PC-9 (cell line): ENCODE measurements at regions not wholly inside any gene's neighbourhood (a gene's known extent, or its start where the extent isn't known, plus 50 kb on each side); places are given as distances from the start of the nearest gene placed in this dataset.

Experiments used
- BruUV-seq: library from RNA; stranded (reverse); fragments of 400-500 nt; replicated peaks from 2 replicates; lab custom pipeline; 2021; lab: Mats Ljungman, UMichigan
- CTCF ChIA-PET: fragments of 300-600 bp; sonication (Branson Sonifier 250); formaldehyde crosslinking; loops from one replicate; lab custom pipeline; 2022; ENCODE audit warnings: antibody characterized with exemption; lab: Charles Lee
- POLR2A ChIA-PET: fragments of 300-600 bp; sonication (Branson Sonifier 250); formaldehyde crosslinking; loops from one replicate; lab custom pipeline; 2022; ENCODE audit warnings: antibody characterized with exemption; ENCODE audit not compliant: unreplicated experiment; lab: Charles Lee
- DNase-seq, 2 experiments: peaks; one replicate each; pipeline versions ENCODE4 v3.0.0 to v3.0.0-alpha.2; 2015 to 2022; ENCODE audit warnings: mixed read lengths in 1 of 2
- H2AFZ ChIP-seq: fragments of 200-600 bp; sonication (generic); 2 replicates; pipeline ENCODE4 v1.8.1; 2017; ENCODE audit warnings: antibody characterized with exemption
- H3F3A ChIP-seq: fragments of 200-600 bp; sonication (generic); 2 replicates; pipeline ENCODE4 v1.8.1; 2017; ENCODE audit warnings: antibody characterized with exemption, mild to moderate bottlenecking, low read depth; ENCODE audit not compliant: insufficient read depth
- H3K27ac ChIP-seq: fragments of 200-600 bp; sonication (generic); 2 replicates; pipeline ENCODE4 v1.6.1; 2016; ENCODE audit warnings: mixed run types
- H3K27me3 ChIP-seq: fragments of 200-600 bp; sonication (generic); 2 replicates; pipeline ENCODE4 v1.6.1; 2016; ENCODE audit warnings: low read depth, mixed run types; ENCODE audit not compliant: insufficient read depth
- H3K36me3 ChIP-seq: fragments of 200-600 bp; sonication (generic); 2 replicates; pipeline ENCODE4 v1.6.1; 2016; ENCODE audit warnings: low read depth, mixed run types
- H3K4me1 ChIP-seq: fragments of 200-600 bp; sonication (generic); replicated peaks from 2 replicates; pipeline ENCODE4 v1.6.1; 2016; ENCODE audit warnings: mixed run types; ENCODE audit not compliant: insufficient read depth
- H3K4me2 ChIP-seq: fragments of 200-600 bp; sonication (generic); 2 replicates; pipeline ENCODE4 v1.6.1; 2017; ENCODE audit warnings: mixed run types
- H3K4me3 ChIP-seq: fragments of 200-600 bp; sonication (generic); 2 replicates; pipeline ENCODE4 v1.6.1; 2016; ENCODE audit warnings: mixed run types
- H3K79me2 ChIP-seq: fragments of 200-600 bp; sonication (generic); 2 replicates; pipeline ENCODE4 v1.6.1; 2017; ENCODE audit warnings: low read depth, mixed run types
- H3K9me2 ChIP-seq: fragments of 200-600 bp; sonication (generic); 2 replicates; pipeline ENCODE4 v1.8.1; 2017; ENCODE audit warnings: mild to moderate bottlenecking; ENCODE audit not compliant: insufficient read depth
- H3K9me3 ChIP-seq: fragments of 200-600 bp; sonication (generic); 2 replicates; pipeline ENCODE4 v1.8.1; 2016; ENCODE audit warnings: low read depth; ENCODE audit not compliant: insufficient read depth
- H4K20me1 ChIP-seq: fragments of 200-600 bp; sonication (generic); 2 replicates; pipeline ENCODE4 v1.8.1; 2017; ENCODE audit not compliant: insufficient read depth
- EZH2 ChIP-seq: fragments of 200-600 bp; sonication (generic); IDR thresholded peaks from 2 replicates; pipeline ENCODE4 v1.8.0; 2017; ENCODE audit warnings: antibody characterized with exemption, low read depth
- intact Hi-C: fragments of 100-400 bp; cut with micrococcal nuclease; formaldehyde crosslinking; loops from one replicate; pipeline ENCODE4 v1.10.0; 2022; ENCODE audit not compliant: unreplicated experiment
- TF ChIP-seq, protein P1 (sequence below): fragments of 200-600 bp; sonication (generic); conservative IDR thresholded peaks from 2 replicates; pipeline ENCODE4 v1.6.1; 2017; ENCODE audit warnings: mixed run types, antibody characterized with exemption, mild to moderate bottlenecking, moderate library complexity

DNA sequence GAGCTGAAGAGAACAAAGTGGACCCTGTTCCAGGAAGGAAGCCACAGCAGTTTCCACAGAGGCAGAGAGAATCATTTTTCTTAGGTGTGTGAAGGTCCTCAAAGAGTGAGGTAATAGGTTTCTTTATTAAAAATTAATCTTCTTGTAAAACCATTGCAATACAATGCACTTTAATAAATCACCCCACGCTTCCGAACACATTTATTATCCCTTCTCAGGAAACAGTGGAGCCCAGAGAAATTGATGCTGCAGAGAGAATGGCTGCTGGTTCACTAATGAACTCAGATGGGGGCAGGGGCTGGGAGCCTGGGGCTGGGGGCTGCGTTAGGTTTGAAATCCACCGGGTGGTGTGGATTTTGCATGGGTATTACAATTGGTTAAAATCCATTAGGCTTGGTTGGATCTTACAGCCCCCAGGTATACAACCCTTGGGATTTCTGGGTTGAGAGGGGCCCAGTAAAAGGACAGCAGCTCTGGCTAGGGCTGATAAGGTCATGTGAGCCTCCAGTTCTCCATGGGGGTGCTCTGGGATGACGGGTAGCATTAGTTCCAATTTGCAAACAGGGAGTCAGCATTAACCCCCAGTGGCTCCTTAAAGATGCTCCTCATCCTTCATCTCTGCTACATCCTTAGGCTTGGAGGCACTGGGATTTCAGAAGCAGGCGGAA, 718.1 kb upstream of the EEF2KMT start:
- Histone ChIP-seq H3K27me3 (peaks cover 40% of the 10 kb centered on the region; the same call in 1 of the 2 replicates), H3K79me2 (no peaks in the 10 kb centered on the region), H4K20me1 (no peaks in the 10 kb centered on the region; the same call in 1 of the 2 replicates), H3K36me3 (no peaks in the 10 kb centered on the region), H3K4me3 (no peak overlapping the region), H3K4me1 (no peaks in the 10 kb centered on the region), H2AFZ (no peak overlapping the region), H3K9me3 (no peaks in the 10 kb centered on the region), H3F3A (no peaks in the 10 kb centered on the region), H3K27ac (no peak overlapping the region), H3K9me2 (no peaks in the 10 kb centered on the region), H3K4me2 (no peak overlapping the region)
- BruUV-seq, result no TSS peak
- CTCF ChIA-PET, result interaction anchor here (0.6 kb wide), 1 partner anchor 87 kb away, joined by 5 read pairs; no protein-coding TSS in a partner anchor
- POLR2A ChIA-PET, result no interaction called here
- TF ChIP-seq, protein P1, sequence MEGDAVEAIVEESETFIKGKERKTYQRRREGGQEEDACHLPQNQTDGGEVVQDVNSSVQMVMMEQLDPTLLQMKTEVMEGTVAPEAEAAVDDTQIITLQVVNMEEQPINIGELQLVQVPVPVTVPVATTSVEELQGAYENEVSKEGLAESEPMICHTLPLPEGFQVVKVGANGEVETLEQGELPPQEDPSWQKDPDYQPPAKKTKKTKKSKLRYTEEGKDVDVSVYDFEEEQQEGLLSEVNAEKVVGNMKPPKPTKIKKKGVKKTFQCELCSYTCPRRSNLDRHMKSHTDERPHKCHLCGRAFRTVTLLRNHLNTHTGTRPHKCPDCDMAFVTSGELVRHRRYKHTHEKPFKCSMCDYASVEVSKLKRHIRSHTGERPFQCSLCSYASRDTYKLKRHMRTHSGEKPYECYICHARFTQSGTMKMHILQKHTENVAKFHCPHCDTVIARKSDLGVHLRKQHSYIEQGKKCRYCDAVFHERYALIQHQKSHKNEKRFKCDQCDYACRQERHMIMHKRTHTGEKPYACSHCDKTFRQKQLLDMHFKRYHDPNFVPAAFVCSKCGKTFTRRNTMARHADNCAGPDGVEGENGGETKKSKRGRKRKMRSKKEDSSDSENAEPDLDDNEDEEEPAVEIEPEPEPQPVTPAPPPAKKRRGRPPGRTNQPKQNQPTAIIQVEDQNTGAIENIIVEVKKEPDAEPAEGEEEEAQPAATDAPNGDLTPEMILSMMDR, result no peak
- no peak for TF ChIP-seq EZH2
- intact Hi-C loops, result no loop called here
- DNase-seq, result no peak

DNA sequence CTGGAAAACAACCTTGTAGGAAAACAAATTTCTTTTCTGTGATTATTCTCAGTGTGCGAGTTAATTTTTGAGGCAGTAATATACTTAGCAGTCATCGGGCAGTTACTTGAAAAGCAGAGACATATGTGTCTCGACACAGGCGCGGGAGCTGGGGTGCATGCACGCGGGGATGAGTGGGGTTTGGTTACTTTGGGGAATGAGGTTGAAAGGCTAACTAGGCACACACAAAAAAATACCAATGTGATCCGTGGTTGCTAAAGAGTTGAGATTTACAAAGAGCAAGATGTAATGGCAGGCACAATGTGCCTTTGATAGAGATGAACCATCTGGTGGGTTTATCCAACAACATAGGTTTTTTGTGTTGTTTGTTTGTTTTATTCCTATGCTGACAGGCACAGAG, 703.8 kb upstream of the EEF2KMT start:
- Histone ChIP-seq H3F3A (no peaks in the 10 kb centered on the region), H3K4me3 (no peak overlapping the region), H3K79me2 (no peaks in the 10 kb centered on the region), H4K20me1 (no peaks in the 10 kb centered on the region), H3K9me2 (no peaks in the 10 kb centered on the region), H3K4me1 (no peaks in the 10 kb centered on the region), H3K27ac (no peak overlapping the region), H2AFZ (no peak overlapping the region), H3K36me3 (no peaks in the 10 kb centered on the region), H3K4me2 (no peak overlapping the region), H3K27me3 (0 out of 2 replicates have a peak, but pooled peaks cover 7% of the 10 kb centered on the region), H3K9me3 (no peaks in the 10 kb centered on the region)
- no TSS peak for BruUV-seq
- no peak for DNase-seq
- ChIA-PET POLR2A (no interaction called here), CTCF (no interaction called here)
- intact Hi-C loops, result no loop called here
- no peak for TF ChIP-seq EZH2
- TF ChIP-seq, protein P1, result no peak

DNA sequence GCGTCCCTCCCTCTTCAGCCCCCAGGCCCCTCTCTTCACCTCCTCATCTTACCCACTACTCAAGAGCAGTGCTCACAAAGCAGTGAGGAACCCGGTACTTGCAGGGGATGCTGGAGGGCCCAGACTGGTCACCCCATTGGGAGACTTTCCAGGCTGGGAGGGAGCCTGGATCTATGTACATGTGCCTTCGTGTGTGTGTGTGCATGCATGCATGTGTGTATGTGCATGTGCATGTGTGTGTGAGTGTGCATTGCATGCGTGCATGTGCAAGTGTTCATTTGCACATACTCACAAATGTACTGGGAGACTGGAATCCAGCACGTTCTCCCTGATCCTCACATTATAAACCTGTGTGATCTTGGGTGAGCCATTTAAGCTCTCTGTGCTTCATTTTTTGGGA, 696.0 kb upstream of the EEF2KMT start:
- Histone ChIP-seq H3K36me3 (no peaks in the 10 kb centered on the region), H3K4me1 (no peaks in the 10 kb centered on the region), H3K27ac (no peak overlapping the region), H3F3A (no peaks in the 10 kb centered on the region), H3K9me3 (no peaks in the 10 kb centered on the region), H3K27me3 (peaks cover 24% of the 10 kb centered on the region), H3K79me2 (no peaks in the 10 kb centered on the region), H2AFZ (no peak overlapping the region), H3K4me3 (no peak overlapping the region), H3K9me2 (no peaks in the 10 kb centered on the region), H3K4me2 (no peak overlapping the region), H4K20me1 (no peaks in the 10 kb centered on the region)
- DNase-seq, result no peak
- POLR2A ChIA-PET, result no interaction called here
- CTCF ChIA-PET, result no interaction called here
- no peak for TF ChIP-seq EZH2
- TF ChIP-seq, protein P1, result no peak
- BruUV-seq, result no TSS peak
- intact Hi-C loops, result no loop called here
